ENCODE measurements at regions not wholly inside any gene's neighbourhood (a gene's known extent, or its start where the extent isn't known, plus 50 kb on each side); places are given as distances from the start of the nearest gene placed in this dataset.

DNA sequence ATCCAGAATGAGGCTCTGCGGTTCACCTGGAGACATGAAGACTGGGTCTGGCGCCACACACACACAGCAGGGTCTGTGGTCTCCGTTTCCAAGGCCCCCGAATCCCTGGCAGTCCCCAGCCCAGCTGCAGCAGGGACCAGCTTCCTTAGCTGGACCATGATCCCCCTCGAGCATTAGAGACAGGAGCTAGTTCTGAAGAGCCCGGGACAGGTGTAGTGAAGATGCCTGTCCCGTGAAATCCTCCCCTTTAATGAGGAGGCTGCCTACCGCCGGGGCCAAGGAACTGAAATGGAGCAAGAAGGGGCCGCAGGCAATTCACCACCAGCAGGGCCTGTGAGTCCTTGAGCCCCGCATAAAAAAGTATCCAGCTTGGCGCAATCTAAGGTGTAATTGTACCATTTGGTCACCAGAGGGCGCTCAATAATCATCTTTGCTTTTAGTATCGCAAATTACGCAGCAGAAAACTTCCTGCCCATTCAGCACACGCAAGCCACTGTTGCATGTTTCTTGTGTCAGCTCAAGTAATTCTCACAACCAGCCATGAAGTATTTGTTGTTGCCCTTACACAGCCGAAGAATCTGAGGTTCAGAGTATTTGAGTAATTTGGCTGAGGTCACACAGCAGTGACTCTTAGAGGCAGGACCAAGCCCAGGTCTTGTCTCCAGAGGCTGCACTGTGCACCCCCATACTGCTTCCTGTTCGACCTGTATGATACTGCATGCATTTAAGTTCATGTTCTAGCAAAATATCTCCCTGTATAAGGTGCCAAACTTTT is 54.3 kb upstream of the PPP2R5C start:
- Mint-ChIP-seq H3K27me3 (ENCODE audit: low read depth) (peaks cover 17% of the 10 kb centered on the region), H3K9me3 (no peaks in the 10 kb centered on the region), H3K4me1 (ENCODE audit: low read depth) (peaks cover 23% of the 10 kb centered on the region), H3K4me3 (no peak overlapping the region), H3K27ac (peak overlapping the region; percentile 69), H3K36me3 (ENCODE audit: low read depth) (no peaks in the 10 kb centered on the region)

DNA sequence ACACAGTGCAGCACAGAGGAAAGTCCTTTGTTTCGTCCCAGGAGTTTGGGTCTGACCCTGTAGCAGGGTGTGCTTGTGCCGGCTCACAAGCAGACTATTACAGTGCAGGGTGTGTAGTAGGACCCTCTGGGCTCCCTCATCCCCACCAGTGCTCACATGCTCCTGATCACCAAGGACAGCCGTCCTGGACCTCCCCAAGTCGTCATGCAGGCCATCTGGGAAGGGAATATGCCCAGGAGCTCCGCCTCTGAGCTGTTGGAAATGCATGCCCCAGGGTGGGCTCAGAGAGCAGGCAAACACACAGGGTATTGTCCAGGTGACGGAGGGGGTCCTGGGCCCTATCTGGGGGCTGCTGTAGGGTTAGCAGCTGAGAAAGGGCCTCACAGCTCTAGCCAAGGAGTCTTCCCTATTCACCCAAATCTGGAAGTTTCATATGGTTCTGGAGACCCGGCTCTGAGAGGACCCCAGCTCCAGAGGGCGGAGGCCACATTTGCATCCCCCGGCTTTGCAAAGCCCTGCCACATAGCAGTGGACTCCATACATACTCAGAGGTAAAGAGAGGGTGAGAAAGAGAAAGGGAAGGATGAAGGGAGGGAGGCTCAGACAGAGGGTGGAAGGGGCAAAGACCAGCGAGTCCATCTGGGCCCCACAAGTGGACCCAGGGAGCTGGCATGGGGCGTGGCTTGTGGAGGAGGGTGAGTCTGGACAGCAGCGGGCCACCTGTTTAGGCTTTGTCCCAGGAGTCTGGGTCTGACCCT is 53.5 kb upstream of the PPP2R5C start:
- H3K9me3 Mint-ChIP-seq: no peaks in the 10 kb centered on the region
- H3K4me3 Mint-ChIP-seq: no peak overlapping the region
- no peaks in the 10 kb centered on the region for H3K36me3 Mint-ChIP-seq (ENCODE audit: low read depth)
- peaks cover 11% of the 10 kb centered on the region for H3K27me3 Mint-ChIP-seq (ENCODE audit: low read depth)
- peak overlapping the region; percentile 69 for H3K27ac Mint-ChIP-seq
- peaks cover 23% of the 10 kb centered on the region for H3K4me1 Mint-ChIP-seq (ENCODE audit: low read depth)

DNA sequence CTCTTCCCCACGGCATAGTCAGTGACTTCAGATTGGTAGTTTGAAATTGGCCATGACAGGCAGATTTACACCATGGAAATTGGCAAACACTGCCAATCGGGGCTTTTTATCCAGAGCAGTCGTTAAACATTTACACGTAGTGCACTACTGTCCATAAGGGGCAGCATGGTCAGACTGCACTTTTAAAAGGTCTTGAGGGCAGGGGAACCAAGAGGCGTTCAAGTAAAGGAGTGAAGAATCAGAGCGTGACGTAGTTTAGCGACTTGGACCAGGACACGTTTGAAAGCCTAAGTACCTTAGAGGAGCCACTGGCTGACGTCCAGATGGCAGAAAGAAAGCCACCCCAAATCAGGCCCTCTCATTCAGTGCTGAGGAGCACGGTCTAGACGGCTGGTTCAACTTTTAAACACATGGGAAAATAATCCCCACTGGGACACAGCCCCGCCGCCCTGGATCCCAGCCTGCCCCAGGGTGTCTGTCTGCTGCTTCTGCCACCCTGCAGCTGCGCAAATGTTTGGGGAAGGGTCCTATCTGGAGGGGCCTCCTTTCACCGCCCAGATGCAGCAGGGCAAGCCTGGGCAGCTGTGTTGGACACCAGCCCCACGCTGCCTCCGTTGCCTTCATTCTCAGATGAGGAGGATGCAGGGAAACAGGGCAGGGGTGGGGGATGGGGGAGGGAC is 52.5 kb upstream of the PPP2R5C start:
- Mint-ChIP-seq H3K27ac (peak overlapping the region; percentile 15), H3K4me1 (ENCODE audit: low read depth) (peaks cover 27% of the 10 kb centered on the region), H3K9me3 (peaks cover 5% of the 10 kb centered on the region), H3K36me3 (ENCODE audit: low read depth) (peaks cover 4% of the 10 kb centered on the region), H3K27me3 (ENCODE audit: low read depth) (peaks cover 5% of the 10 kb centered on the region), H3K4me3 (no peak overlapping the region)

DNA sequence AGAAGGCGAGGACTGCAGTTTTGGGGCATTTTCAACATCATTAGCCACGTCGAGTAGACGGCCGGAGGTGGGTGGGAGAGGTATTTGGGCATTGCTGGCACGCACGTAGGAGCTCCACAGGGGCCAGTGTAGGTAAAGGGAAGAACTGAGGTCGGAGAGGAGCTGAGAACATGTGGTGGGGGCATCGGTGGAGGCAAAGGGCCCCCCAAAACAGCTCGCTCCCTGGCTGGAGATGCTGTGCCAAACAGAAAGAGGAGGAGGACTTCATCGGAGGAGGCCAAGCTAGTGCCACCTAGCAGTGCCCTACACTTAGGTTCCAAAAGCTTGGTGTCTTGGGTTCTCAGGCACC is 52.0 kb upstream of the PPP2R5C start:
- no peak overlapping the region for H3K4me3 Mint-ChIP-seq
- H3K36me3 Mint-ChIP-seq (ENCODE audit: low read depth): peaks cover 4% of the 10 kb centered on the region
- H3K4me1 Mint-ChIP-seq (ENCODE audit: low read depth): peaks cover 26% of the 10 kb centered on the region
- no peak overlapping the region for H3K27ac Mint-ChIP-seq
- H3K9me3 Mint-ChIP-seq: peaks cover 7% of the 10 kb centered on the region
- peaks cover 5% of the 10 kb centered on the region for H3K27me3 Mint-ChIP-seq (ENCODE audit: low read depth)

DNA sequence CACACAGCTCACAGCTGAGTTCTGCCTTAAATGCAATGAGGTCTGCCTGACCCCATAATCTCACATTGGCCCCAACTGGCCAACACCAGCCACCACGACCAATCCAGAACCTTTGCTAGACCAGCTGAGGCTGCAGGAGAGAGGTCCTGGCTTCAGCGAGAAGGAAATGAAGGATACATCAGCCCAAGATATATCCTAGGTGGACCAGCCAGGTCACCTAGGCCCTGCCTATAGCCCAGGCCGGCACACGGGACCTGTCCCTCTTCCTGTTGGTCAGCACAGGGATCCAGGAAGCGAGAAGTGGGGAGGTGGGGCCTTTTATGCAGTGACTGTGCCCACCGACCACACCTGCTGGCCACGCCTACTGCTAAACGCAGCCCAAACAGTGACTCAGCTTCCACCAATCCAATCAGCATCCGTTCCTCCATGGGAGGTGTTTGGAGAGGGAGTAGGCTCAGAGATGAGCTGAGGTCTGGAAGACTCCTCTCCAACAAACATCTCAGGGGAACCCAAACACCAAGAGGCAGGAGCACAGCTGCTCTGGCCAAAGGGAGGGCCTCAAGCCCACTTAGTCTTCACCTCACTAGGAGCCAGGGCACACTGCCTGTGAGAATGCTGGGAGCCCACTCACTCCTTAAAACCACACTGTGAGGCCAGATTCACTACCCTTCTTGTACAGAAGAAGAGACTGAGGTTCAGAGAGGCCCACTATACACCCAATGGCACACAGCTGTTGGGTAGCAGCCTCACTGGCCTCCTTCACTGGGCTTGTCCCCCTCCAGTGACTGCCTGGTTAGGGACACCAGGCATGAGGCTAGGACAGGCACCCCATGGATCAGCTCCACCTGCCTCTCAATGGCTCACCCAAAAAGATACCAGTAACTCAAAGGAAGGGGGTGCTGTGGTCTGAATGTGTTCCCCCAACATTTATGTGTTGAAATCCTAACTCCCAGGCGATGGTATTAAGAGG is 51.3 kb upstream of the PPP2R5C start:
- no peak overlapping the region for H3K4me3 Mint-ChIP-seq
- H3K36me3 Mint-ChIP-seq (ENCODE audit: low read depth): peaks cover 4% of the 10 kb centered on the region
- H3K4me1 Mint-ChIP-seq (ENCODE audit: low read depth): peaks cover 23% of the 10 kb centered on the region
- H3K27ac Mint-ChIP-seq: no peak overlapping the region
- H3K27me3 Mint-ChIP-seq (ENCODE audit: low read depth): peaks cover 2% of the 10 kb centered on the region
- peaks cover 8% of the 10 kb centered on the region for H3K9me3 Mint-ChIP-seq

DNA sequence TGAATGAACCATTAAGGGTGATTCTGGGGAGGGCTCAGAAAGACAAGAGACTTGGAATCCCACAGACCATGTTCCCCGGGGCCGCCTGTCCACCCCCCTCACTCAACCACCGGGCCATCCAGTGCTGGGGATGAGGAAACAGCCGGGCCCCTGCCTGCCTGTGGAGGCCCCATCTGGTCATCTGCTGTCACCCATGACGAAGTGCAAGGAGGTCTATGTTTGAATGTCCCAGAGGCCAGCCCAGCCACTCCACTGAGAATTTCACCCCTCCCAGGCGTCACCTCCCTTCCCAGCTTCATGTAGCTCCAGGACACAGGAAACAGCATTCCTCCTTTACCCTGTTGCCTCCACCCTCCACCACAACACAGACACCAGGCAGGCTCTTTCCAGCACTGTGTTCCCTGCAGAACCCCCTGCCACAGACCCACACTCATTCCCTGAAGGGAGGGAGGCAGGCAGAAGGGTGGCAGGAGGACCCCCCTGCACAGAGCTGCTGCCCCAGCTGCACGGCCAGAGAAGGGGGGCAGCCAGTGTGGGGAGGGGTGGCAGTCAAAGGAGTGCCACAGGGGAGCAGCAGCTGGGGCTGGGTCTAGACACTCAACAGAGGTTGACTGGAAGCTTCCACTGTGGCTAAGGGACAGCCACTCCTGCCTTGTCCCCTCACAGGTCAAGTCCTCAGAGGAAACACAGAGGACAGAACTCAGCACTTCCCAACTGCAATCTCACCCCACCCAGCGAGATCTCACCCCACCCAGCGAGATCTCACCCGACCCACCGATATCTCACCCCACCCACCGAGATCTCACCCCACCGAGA is 50.3 kb upstream of the PPP2R5C start:
- peaks cover 8% of the 10 kb centered on the region for H3K9me3 Mint-ChIP-seq
- H3K36me3 Mint-ChIP-seq (ENCODE audit: low read depth): peaks cover 4% of the 10 kb centered on the region
- H3K4me3 Mint-ChIP-seq: no peak overlapping the region
- H3K4me1 Mint-ChIP-seq (ENCODE audit: low read depth): peaks cover 24% of the 10 kb centered on the region
- no peak overlapping the region for H3K27ac Mint-ChIP-seq
- no peaks in the 10 kb centered on the region for H3K27me3 Mint-ChIP-seq (ENCODE audit: low read depth)
